K562 (cell line): ENCODE measurements at regions not wholly inside any gene's neighbourhood (a gene's known extent, or its start where the extent isn't known, plus 50 kb on each side); places are given as distances from the start of the nearest gene placed in this dataset.

Experiments used
- ATAC-seq: fragments of 200-7000 bp; cut with Tn5 transposase; 3 replicates; pipeline ENCODE4 v1.9.1; 2020; ENCODE audit warnings: moderate library complexity
- BruUV-seq: library from RNA; stranded (reverse); fragments of 400-500 nt; replicated peaks from 2 replicates; lab custom pipeline; 2021; lab: Mats Ljungman, UMichigan
- CTCF ChIA-PET: fragments of 300-600 bp; formaldehyde crosslinking; extraction: SDS; loops from one replicate; lab custom pipeline; 2021; ENCODE audit warnings: low intra/inter-chr PET ratio; lab: Yijun Ruan, JAX
- POLR2A ChIA-PET: fragments of 300-600, 350-650 bp; sonication (Branson Sonifier 250); formaldehyde crosslinking; extraction: SDS; loops from one replicate; lab custom pipeline; 2021; ENCODE audit warnings: antibody characterized with exemption, inconsistent platforms; lab: Yijun Ruan, JAX
- DNase-seq, 4 experiments: peaks; one replicate each; pipeline versions ENCODE4 v3.0.0 to v3.0.0-alpha.2; 2011 to 2018; ENCODE audit warnings: low spot score in 3 of 4, mixed read lengths in 3 of 4; ENCODE audit errors: extremely low read depth in 1 of 4
- FAIRE-seq: peaks from 2 replicates; lab custom pipeline; 2011; peaks lifted over from hg19 to GRCh38; lab: Jason Lieb, UNC
- H2AFZ ChIP-seq: 2 replicates; pipeline ENCODE4 v1.6.0; 2011; ENCODE audit warnings: low read depth, low read length, control low read depth, inconsistent platforms
- H3K27ac ChIP-seq: fragments of 200-600 bp; 3 replicates; pipeline ENCODE4 v1.8.0; 2011; ENCODE audit warnings: low read depth, mild to moderate bottlenecking, control low read depth, inconsistent platforms, low read length, moderate library complexity, mixed read lengths; ENCODE audit errors: extremely low read depth
- H3K27me3 ChIP-seq, 2 experiments: fragments of 300-600 bp in 1 of 2; 2 replicates in 1 of 2; 3 replicates in 1 of 2; pipeline versions ENCODE4 v1.6.0 to v1.8.0; 2011; ENCODE audit warnings: inconsistent platforms in 2 of 2, low read length in 2 of 2, mild to moderate bottlenecking in 1 of 2, mixed read lengths in 1 of 2, moderate library complexity in 1 of 2; ENCODE audit not compliant: control insufficient read depth in 2 of 2, insufficient read depth in 2 of 2
- H3K36me3 ChIP-seq: fragments of 300-600 bp; 3 replicates; pipeline ENCODE4 v1.8.0; 2011; ENCODE audit warnings: mild to moderate bottlenecking, low read length, inconsistent platforms; ENCODE audit not compliant: control insufficient read depth, insufficient read depth
- H3K4me1 ChIP-seq, 2 experiments: fragments of 200-600 bp in 1 of 2; replicated peaks in 1 of 2; 2 replicates in 1 of 2; 3 replicates in 1 of 2; pipeline versions ENCODE4 v1.5.1 to v1.8.0; 2011; ENCODE audit warnings: inconsistent platforms in 2 of 2, low read length in 2 of 2, mild to moderate bottlenecking in 1 of 2, mixed read lengths in 1 of 2, moderate library complexity in 1 of 2; ENCODE audit not compliant: control insufficient read depth in 2 of 2, insufficient read depth in 2 of 2
- H3K4me2 ChIP-seq: 2 replicates; pipeline ENCODE4 v1.6.1; 2011; ENCODE audit warnings: low read length, control low read depth, inconsistent platforms, mixed read lengths; ENCODE audit not compliant: insufficient read depth
- H3K4me3 ChIP-seq: fragments of 200-600 bp; sonication (generic), shearing (Covaris generic); 2 replicates; pipeline ENCODE4 v1.5.1; 2016; ENCODE audit warnings: control low read depth, inconsistent platforms
- H3K79me2 ChIP-seq: fragments of 200-600 bp; 3 replicates; pipeline ENCODE4 v1.8.0; 2011; ENCODE audit warnings: low read length, inconsistent platforms; ENCODE audit not compliant: control insufficient read depth, insufficient read depth
- H3K9ac ChIP-seq, 2 experiments: 2 replicates each; pipeline versions ENCODE4 v1.6.0 to v1.6.1; 2011; ENCODE audit warnings: low read depth in 2 of 2, low read length in 2 of 2, control low read depth in 1 of 2, inconsistent platforms in 1 of 2, mild to moderate bottlenecking in 1 of 2, mixed read lengths in 1 of 2; ENCODE audit not compliant: insufficient read depth in 1 of 2
- H3K9me1 ChIP-seq: one replicate; pipeline ENCODE4 v1.6.0; 2011; ENCODE audit warnings: inconsistent platforms, mild to moderate bottlenecking, low read length, moderate library complexity; ENCODE audit not compliant: control insufficient read depth, insufficient read depth
- H3K9me3 ChIP-seq: replicated peaks from 2 replicates; pipeline ENCODE4 v1.5.1; 2011; ENCODE audit warnings: low read depth, low read length, inconsistent platforms; ENCODE audit not compliant: control insufficient read depth, insufficient read depth
- H4K20me1 ChIP-seq: replicated peaks from 2 replicates; pipeline ENCODE4 v1.6.1; 2011; ENCODE audit warnings: low read length, inconsistent platforms, mixed read lengths; ENCODE audit not compliant: control insufficient read depth, insufficient read depth
- EGR1 ChIP-seq: fragments of 450-650 bp; conservative IDR thresholded peaks from 2 replicates; pipeline ENCODE4 v1.6.1; 2017; ENCODE audit warnings: mild to moderate bottlenecking
- GABPB1 ChIP-seq: sonication (generic); formaldehyde crosslinking; IDR thresholded peaks from 2 replicates; pipeline ENCODE4 v1.8.0; 2022; ENCODE audit warnings: mild to moderate bottlenecking, missing genetic modification reagents
- GATAD2A ChIP-seq: fragments of 450-650 bp; IDR thresholded peaks from 2 replicates; pipeline ENCODE4 v1.6.1; 2017
- KAT2B ChIP-seq: IDR thresholded peaks from one replicate; pipeline ENCODE4 v1.6.1; 2012; ENCODE audit warnings: low read depth, mild to moderate bottlenecking, control low read depth, inconsistent platforms, low read length, moderate library complexity
- MECOM ChIP-seq: fragments of 250-450 bp; sonication (Bioruptor Pico); IDR thresholded peaks from 2 replicates; pipeline ENCODE4 v1.8.0; 2022; ENCODE audit warnings: inconsistent platforms
- POLR2G ChIP-seq: fragments of 200-400 bp; formaldehyde crosslinking; IDR thresholded peaks from 2 replicates; pipeline ENCODE4 v1.6.1; 2017; ENCODE audit warnings: low read depth, mild to moderate bottlenecking, antibody characterized with exemption, low read length, moderate library complexity
- XRCC4 ChIP-seq: IDR thresholded peaks from one replicate; pipeline ENCODE4 v1.6.1; 2011; ENCODE audit not compliant: insufficient read depth, insufficient read length; ENCODE audit errors: extremely low read depth
- ZBTB1 ChIP-seq: sonication (generic); formaldehyde crosslinking; IDR thresholded peaks from 2 replicates; pipeline ENCODE4 v1.8.1; 2023; ENCODE audit warnings: missing genetic modification reagents, low read depth, mild to moderate bottlenecking, borderline replicate concordance
- ZNF197 ChIP-seq: fragments of 200-800 bp; sonication (Bioruptor generic); IDR thresholded peaks from 2 replicates; pipeline ENCODE4 v1.6.1; 2016; ENCODE audit warnings: low read depth, missing genetic modification characterization, missing compliant biosample characterization
- ZNF212 ChIP-seq: fragments of 450-650 bp; formaldehyde crosslinking; IDR thresholded peaks from 2 replicates; pipeline ENCODE4 v1.4.0; 2020; ENCODE audit warnings: mild to moderate bottlenecking
- WGBS: fragments of 100-300 bp; shearing (Covaris generic); methylation state at CpG from one replicate; pipeline ENCODE4 v1.1.6; 2016; ENCODE audit warnings: low coverage, mixed read lengths; ENCODE audit not compliant: insufficient coverage; ENCODE audit errors: missing lambda C conversion rate; 5-methylcytosine and 5-hydroxymethylcytosine counted together
- in situ Hi-C: fragments of 300-500 bp; cut with MboI; formaldehyde crosslinking; loops from 4 replicates; pipeline ENCODE4 v1.15.0; 2018; ENCODE audit warnings: inconsistent platforms, mixed read lengths
- intact Hi-C: fragments of 100-400 bp; cut with micrococcal nuclease; formaldehyde crosslinking; loops from 2 replicates; pipeline ENCODE4 v1.14.2; 2022
- TF ChIP-seq, protein P1 (sequence below): sonication (generic); formaldehyde crosslinking; IDR thresholded peaks from 2 replicates; pipeline ENCODE4 v1.8.0; 2023; ENCODE audit warnings: mild to moderate bottlenecking, missing genetic modification reagents
- TF ChIP-seq, protein P2 (sequence below): fragments of 250-450 bp; sonication (Bioruptor Pico); IDR thresholded peaks from 2 replicates; pipeline ENCODE4 v1.4.0; 2020; ENCODE audit warnings: borderline replicate concordance
- TF ChIP-seq, protein P3 (sequence below): fragments of 250-450 bp; sonication (Bioruptor Pico); IDR thresholded peaks from 2 replicates; pipeline ENCODE4 v1.4.0; 2020; ENCODE audit warnings: mild to moderate bottlenecking, moderate library complexity
- TF ChIP-seq, protein P4 (sequence below): sonication (generic); formaldehyde crosslinking; IDR thresholded peaks from 2 replicates; pipeline ENCODE4 v1.4.0; 2020; ENCODE audit warnings: mild to moderate bottlenecking, missing genetic modification reagents

DNA sequence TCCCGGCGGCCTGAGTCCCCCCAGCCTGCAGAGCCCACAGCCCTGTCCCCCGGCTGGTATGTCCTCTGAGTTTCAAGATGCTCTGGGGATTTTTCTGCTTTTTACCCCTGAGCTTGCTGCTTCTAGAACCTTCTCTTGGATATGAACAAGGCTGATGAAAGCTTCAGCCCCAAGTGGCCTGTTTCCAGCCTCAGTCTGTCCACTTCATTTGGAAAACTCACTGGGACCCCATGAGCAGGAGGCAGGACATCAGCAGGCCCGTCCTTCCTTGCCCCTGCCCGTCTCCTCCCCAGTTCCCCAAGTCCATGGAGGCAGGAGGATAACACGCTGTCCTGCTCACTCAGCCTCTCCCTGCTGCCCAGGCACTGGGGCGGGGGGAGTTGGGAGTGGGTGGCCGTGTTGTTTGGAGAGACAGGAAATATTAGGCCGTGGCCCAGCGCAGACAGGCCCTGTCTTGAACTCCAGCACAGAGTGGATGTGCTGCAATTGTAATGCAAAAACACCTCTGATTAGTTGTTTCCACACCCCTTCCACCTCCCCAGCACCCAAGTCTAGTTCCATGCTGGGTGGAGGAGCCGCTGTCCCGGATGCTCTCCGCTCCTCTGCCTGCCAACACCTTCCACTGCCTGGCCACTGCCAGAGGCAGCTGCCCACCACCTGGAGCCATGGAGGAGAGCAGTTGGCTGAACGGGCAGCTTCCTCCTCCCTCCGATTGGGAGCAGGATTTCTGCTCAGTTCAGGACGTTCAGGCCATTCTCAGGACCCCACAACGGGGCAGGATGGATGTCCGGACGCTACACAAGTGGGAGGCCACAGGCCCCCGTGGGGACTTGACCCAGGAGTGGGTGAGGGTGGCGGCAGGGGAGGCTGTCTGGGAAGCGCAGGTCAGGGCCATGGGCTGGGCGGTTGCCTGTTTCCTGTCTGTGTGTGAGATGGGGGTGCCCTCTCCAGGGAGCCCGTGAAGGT, 216.9 kb upstream of the GSE1 start:
- H3K9me1 ChIP-seq = no peaks in the 10 kb centered on the region
- no TSS peak for BruUV-seq
- no peaks in the 10 kb centered on the region for H3K27me3 ChIP-seq
- no peak overlapping the region for H3K4me3 ChIP-seq
- H3K4me1 ChIP-seq = peaks cover 36 to 77% of the 10 kb centered on the region in 2 experiments
- ChIA-PET CTCF (interaction anchor here (0.9 kb wide), 1 partner anchor 20 kb away, joined by 3 read pairs; no protein-coding TSS in a partner anchor), POLR2A (interaction anchor here (0.6 to 0.7 kb wide), 2 partner anchors 74 to 178 kb away, joined by 3 read pairs; no protein-coding TSS in a partner anchor)
- H3K4me2 ChIP-seq = no peak overlapping the region
- H3K9ac ChIP-seq = peak overlapping the region in 1 of 2 experiments; percentile 66; a peak in 2 of 4 replicates
- H3K36me3 ChIP-seq = no peaks in the 10 kb centered on the region; the same call in 2 of the 3 replicates
- H4K20me1 ChIP-seq = no peaks in the 10 kb centered on the region
- DNase-seq (no peak), ATAC-seq (no peak; the same call in 2 of the 3 replicates), FAIRE-seq (no peak)
- H3K79me2 ChIP-seq = peaks cover 3% of the 10 kb centered on the region; the same call in 1 of the 3 replicates
- no peak overlapping the region for H3K27ac ChIP-seq
- no peak overlapping the region for H2AFZ ChIP-seq
- intact Hi-C loops = no loop called here
- in situ Hi-C loops = no loop called here
- WGBS = 74% methylated on average over 24 of the region's 24 CpGs
- peaks cover 9% of the 10 kb centered on the region for H3K9me3 ChIP-seq
- TF ChIP-seq, protein P1, sequence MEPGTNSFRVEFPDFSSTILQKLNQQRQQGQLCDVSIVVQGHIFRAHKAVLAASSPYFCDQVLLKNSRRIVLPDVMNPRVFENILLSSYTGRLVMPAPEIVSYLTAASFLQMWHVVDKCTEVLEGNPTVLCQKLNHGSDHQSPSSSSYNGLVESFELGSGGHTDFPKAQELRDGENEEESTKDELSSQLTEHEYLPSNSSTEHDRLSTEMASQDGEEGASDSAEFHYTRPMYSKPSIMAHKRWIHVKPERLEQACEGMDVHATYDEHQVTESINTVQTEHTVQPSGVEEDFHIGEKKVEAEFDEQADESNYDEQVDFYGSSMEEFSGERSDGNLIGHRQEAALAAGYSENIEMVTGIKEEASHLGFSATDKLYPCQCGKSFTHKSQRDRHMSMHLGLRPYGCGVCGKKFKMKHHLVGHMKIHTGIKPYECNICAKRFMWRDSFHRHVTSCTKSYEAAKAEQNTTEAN = no peak
- no peak for TF ChIP-seq KAT2B
- no peak for TF ChIP-seq XRCC4
- TF ChIP-seq POLR2G = 0 out of 2 replicates have a peak, but pooled peaks have one; percentile 13
- TF ChIP-seq, protein P2, sequence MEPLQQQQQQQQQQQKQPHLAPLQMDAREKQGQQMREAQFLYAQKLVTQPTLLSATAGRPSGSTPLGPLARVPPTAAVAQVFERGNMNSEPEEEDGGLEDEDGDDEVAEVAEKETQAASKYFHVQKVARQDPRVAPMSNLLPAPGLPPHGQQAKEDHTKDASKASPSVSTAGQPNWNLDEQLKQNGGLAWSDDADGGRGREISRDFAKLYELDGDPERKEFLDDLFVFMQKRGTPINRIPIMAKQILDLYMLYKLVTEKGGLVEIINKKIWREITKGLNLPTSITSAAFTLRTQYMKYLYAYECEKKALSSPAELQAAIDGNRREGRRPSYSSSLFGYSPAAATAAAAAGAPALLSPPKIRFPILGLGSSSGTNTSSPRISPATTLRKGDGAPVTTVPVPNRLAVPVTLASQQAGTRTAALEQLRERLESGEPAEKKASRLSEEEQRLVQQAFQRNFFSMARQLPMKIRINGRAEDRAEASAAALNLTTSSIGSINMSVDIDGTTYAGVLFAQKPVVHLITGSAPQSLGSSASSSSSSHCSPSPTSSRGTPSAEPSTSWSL = no peak
- TF ChIP-seq, protein P3, sequence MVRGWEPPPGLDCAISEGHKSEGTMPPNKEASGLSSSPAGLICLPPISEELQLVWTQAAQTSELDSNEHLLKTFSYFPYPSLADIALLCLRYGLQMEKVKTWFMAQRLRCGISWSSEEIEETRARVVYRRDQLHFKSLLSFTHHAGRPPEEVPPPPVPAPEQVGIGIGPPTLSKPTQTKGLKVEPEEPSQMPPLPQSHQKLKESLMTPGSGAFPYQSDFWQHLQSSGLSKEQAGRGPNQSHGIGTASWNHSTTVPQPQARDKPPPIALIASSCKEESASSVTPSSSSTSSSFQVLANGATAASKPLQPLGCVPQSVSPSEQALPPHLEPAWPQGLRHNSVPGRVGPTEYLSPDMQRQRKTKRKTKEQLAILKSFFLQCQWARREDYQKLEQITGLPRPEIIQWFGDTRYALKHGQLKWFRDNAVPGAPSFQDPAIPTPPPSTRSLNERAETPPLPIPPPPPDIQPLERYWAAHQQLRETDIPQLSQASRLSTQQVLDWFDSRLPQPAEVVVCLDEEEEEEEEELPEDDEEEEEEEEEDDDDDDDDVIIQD (CRISPR knock-in tag) = no peak
- 0 out of 2 replicates have a peak, but pooled peaks have one; percentile 10 for TF ChIP-seq ZBTB1 (CRISPR knock-in tag)
- no peak for TF ChIP-seq GABPB1 (CRISPR knock-in tag)
- no peak for TF ChIP-seq ZNF212 (CRISPR knock-in tag)
- 0 out of 2 replicates have a peak, but pooled peaks have one; percentile 19 for TF ChIP-seq GATAD2A
- no peak for TF ChIP-seq ZNF197 (CRISPR knock-in tag)
- TF ChIP-seq EGR1 = peak; percentile 31; the same call in 1 of the 2 replicates
- TF ChIP-seq, protein P4, sequence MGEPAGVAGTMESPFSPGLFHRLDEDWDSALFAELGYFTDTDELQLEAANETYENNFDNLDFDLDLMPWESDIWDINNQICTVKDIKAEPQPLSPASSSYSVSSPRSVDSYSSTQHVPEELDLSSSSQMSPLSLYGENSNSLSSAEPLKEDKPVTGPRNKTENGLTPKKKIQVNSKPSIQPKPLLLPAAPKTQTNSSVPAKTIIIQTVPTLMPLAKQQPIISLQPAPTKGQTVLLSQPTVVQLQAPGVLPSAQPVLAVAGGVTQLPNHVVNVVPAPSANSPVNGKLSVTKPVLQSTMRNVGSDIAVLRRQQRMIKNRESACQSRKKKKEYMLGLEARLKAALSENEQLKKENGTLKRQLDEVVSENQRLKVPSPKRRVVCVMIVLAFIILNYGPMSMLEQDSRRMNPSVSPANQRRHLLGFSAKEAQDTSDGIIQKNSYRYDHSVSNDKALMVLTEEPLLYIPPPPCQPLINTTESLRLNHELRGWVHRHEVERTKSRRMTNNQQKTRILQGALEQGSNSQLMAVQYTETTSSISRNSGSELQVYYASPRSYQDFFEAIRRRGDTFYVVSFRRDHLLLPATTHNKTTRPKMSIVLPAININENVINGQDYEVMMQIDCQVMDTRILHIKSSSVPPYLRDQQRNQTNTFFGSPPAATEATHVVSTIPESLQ (CRISPR knock-in tag) = no peak
- 0 out of 2 replicates have a peak, but pooled peaks have one; percentile 25 for TF ChIP-seq MECOM
